ENCODE measurements at regions not wholly inside any gene's neighbourhood (a gene's known extent, or its start where the extent isn't known, plus 50 kb on each side); places are given as distances from the start of the nearest gene placed in this dataset.
"Not testable (repeated sequence)": the region's sequence is repeated elsewhere in the genome, so short reads cannot be mapped to it uniquely, and the experiment has no call there.

DNA sequence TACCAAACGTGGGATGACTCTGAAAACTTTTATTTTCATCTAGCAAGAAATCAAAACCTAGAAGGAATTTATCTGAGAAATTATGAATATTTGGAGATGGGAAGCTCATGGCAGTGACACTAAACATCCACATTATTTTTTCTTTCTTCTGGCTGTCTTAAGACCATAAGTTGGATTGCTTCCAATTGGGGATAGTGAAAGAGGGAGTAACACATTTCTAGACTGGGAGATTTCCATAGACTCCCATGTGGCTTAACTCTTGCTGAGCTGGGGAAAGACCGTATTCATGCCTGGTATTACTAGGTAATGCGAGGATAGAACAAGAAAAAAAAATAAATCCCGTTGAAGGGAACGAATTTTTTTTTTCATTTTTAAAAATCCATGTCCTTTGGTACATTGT, 120.0 kb downstream of the UTRN start:
- Histone ChIP-seq H3K9me3 (no peaks in the 10 kb centered on the region), H3K27me3 (no peaks in the 10 kb centered on the region), H3K36me3 (ENCODE audit: low read depth, missing control alignments) (no peaks in the 10 kb centered on the region), H3K4me3 (no peak overlapping the region), H3K4me1 (no peaks in the 10 kb centered on the region), H3K27ac (no peak overlapping the region)
- 68 to 78% methylated on average over 5 of the region's 5 CpGs for WGBS, 2 donors
- TF ChIP-seq, protein P1, sequence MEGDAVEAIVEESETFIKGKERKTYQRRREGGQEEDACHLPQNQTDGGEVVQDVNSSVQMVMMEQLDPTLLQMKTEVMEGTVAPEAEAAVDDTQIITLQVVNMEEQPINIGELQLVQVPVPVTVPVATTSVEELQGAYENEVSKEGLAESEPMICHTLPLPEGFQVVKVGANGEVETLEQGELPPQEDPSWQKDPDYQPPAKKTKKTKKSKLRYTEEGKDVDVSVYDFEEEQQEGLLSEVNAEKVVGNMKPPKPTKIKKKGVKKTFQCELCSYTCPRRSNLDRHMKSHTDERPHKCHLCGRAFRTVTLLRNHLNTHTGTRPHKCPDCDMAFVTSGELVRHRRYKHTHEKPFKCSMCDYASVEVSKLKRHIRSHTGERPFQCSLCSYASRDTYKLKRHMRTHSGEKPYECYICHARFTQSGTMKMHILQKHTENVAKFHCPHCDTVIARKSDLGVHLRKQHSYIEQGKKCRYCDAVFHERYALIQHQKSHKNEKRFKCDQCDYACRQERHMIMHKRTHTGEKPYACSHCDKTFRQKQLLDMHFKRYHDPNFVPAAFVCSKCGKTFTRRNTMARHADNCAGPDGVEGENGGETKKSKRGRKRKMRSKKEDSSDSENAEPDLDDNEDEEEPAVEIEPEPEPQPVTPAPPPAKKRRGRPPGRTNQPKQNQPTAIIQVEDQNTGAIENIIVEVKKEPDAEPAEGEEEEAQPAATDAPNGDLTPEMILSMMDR (IDR thresholded peaks at IDR 0.05): no peak
- TF ChIP-seq POLR2A (IDR thresholded peaks at IDR 0.05): no peak
- no peak for DNase-seq
- intact Hi-C loops (cut with DNase I; ENCODE audit: low total_unique reads): no loop called here

GRCh38 chr6:144406796-144407195, 121.7 kb downstream of the UTRN start:
- DNase-seq: no peak
- intact Hi-C loops (cut with DNase I; ENCODE audit: low total_unique reads): no loop called here
- no peaks in the 10 kb centered on the region for H3K4me1 ChIP-seq

GRCh38 chr6:144408161-144408560, 123.0 kb downstream of the UTRN start:
- intact Hi-C loops (cut with DNase I; ENCODE audit: low total_unique reads): no loop called here
- no peaks in the 10 kb centered on the region for H3K9me3 ChIP-seq
- H3K4me3 ChIP-seq: no peak overlapping the region
- peak; percentile 30 for DNase-seq
- TF ChIP-seq, protein P1 (IDR thresholded peaks at IDR 0.05): no peak
- TF ChIP-seq POLR2A (IDR thresholded peaks at IDR 0.05): no peak
- no peaks in the 10 kb centered on the region for H3K4me1 ChIP-seq
- H3K27ac ChIP-seq: no peak overlapping the region
- H3K27me3 ChIP-seq: no peaks in the 10 kb centered on the region
- 61 to 72% methylated on average over 6 of the region's 6 CpGs for WGBS, 2 donors
- no peaks in the 10 kb centered on the region for H3K36me3 ChIP-seq (ENCODE audit: low read depth, missing control alignments)

More at GRCh38 chr6:144406796-144407195, 121.7 kb downstream of the UTRN start:
- Histone ChIP-seq H3K27me3 (no peaks in the 10 kb centered on the region), H3K4me3 (no peak overlapping the region), H3K36me3 (ENCODE audit: low read depth, missing control alignments) (no peaks in the 10 kb centered on the region), H3K27ac (no peak overlapping the region), H3K9me3 (no peaks in the 10 kb centered on the region)
- WGBS, 2 donors: 57 to 71% methylated on average over 3 of the region's 3 CpGs
- TF ChIP-seq, protein P1 (IDR thresholded peaks at IDR 0.05): no peak
- no peak for TF ChIP-seq POLR2A (IDR thresholded peaks at IDR 0.05)

GRCh38 chr6:144410059-144410458, 124.9 kb downstream of the UTRN start:
- Histone ChIP-seq H3K9me3 (no peaks in the 10 kb centered on the region), H3K36me3 (ENCODE audit: low read depth, missing control alignments) (no peaks in the 10 kb centered on the region), H3K27me3 (no peaks in the 10 kb centered on the region), H3K4me3 (no peak overlapping the region), H3K27ac (no peak overlapping the region), H3K4me1 (no peaks in the 10 kb centered on the region)
- no peak for TF ChIP-seq POLR2A (IDR thresholded peaks at IDR 0.05)
- TF ChIP-seq, protein P1 (IDR thresholded peaks at IDR 0.05): no peak
- no peak for DNase-seq
- intact Hi-C loops (cut with DNase I; ENCODE audit: low total_unique reads): no loop called here

- H3K4me1 ChIP-seq; H3K36me3 ChIP-seq (ENCODE audit: low read depth, missing control alignments); H3K4me3 ChIP-seq; H3K27me3 ChIP-seq; H3K9me3 ChIP-seq; intact Hi-C loops (cut with DNase I; ENCODE audit: low total_unique reads); DNase-seq; H3K27ac ChIP-seq: not testable (repeated sequence)
- WGBS, 2 donors: 98 to 100% methylated on average over 2 of the region's 2 CpGs
Observed at GRCh38 chr6:144410574-144410973, 125.4 kb downstream of the UTRN start.
